Mesodermal cell (in vitro differentiated cells): ENCODE measurements at regions not wholly inside any gene's neighbourhood (a gene's known extent, or its start where the extent isn't known, plus 50 kb on each side); places are given as distances from the start of the nearest gene placed in this dataset.

Source experiments
- H3K27ac ChIP-seq: 2 replicates; pipeline ENCODE4 v1.7.0; 2013; ENCODE audit warnings: mild to moderate bottlenecking, low read depth, low read length, moderate library complexity; ENCODE audit not compliant: severe bottlenecking
- H3K36me3 ChIP-seq: 2 replicates; pipeline ENCODE4 v1.7.1; 2013; ENCODE audit warnings: mild to moderate bottlenecking, low read length, moderate library complexity; ENCODE audit not compliant: control insufficient read depth, insufficient read depth
- H3K4me1 ChIP-seq: one replicate; pipeline ENCODE4 v1.7.1; 2013; ENCODE audit warnings: mild to moderate bottlenecking, low read length; ENCODE audit not compliant: insufficient read depth, control insufficient read depth, poor library complexity, severe bottlenecking
- H3K4me3 ChIP-seq: 2 replicates; pipeline ENCODE4 v1.7.0; 2013; ENCODE audit warnings: low read length, control low read depth, mild to moderate bottlenecking; ENCODE audit not compliant: insufficient read depth, poor library complexity, severe bottlenecking; ENCODE audit errors: extremely low read depth
- H3K9me3 ChIP-seq: 2 replicates; pipeline ENCODE4 v1.7.1; 2013; ENCODE audit warnings: mild to moderate bottlenecking, low read length, moderate library complexity; ENCODE audit not compliant: control insufficient read depth
- WGBS, 2 experiments: methylation state at CpG; one replicate each; pipeline ENCODE4 v1.1.5; 2013; ENCODE audit warnings: missing lambda C conversion rate in 2 of 2; ENCODE audit not compliant: insufficient coverage in 2 of 2; 5-methylcytosine and 5-hydroxymethylcytosine counted together

- H3K9me3 ChIP-seq: no peaks in the 10 kb centered on the region
- H3K27ac ChIP-seq: no peak overlapping the region
- no peaks in the 10 kb centered on the region for H3K36me3 ChIP-seq
- 92 to 94% methylated on average over 12 to 14 of the region's 15 CpGs for WGBS, 2 experiments
- no peak overlapping the region for H3K4me3 ChIP-seq
- no peaks in the 10 kb centered on the region for H3K4me1 ChIP-seq
Observed at GRCh38 chr22:46062971-46063631, 86.1 kb upstream of the WNT7B start.

DNA sequence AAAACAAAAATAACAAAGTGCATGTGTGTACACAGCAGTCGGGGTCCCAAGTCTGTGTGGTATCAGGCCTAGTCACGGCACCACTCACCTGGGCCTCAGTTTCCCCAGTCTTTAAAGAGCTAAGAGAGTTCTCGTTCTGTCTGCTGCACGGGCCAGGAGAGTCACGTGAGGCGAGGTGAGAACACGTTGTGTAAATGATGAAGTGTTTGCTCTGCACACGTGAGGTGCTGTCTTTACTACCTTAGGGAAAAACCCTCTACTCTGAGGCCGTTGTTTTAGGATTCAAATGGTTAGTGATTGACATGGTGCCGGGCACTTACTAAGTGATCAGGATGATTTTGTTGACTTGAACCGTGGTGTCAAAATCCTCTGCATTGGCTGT is 86.5 kb upstream of the PPARA start:
- 88 to 89% methylated on average over 9 to 11 of the region's 11 CpGs for WGBS, 2 experiments
- Histone ChIP-seq H3K4me3 (no peak overlapping the region), H3K4me1 (no peaks in the 10 kb centered on the region), H3K27ac (no peak overlapping the region), H3K9me3 (no peaks in the 10 kb centered on the region), H3K36me3 (no peaks in the 10 kb centered on the region)

DNA sequence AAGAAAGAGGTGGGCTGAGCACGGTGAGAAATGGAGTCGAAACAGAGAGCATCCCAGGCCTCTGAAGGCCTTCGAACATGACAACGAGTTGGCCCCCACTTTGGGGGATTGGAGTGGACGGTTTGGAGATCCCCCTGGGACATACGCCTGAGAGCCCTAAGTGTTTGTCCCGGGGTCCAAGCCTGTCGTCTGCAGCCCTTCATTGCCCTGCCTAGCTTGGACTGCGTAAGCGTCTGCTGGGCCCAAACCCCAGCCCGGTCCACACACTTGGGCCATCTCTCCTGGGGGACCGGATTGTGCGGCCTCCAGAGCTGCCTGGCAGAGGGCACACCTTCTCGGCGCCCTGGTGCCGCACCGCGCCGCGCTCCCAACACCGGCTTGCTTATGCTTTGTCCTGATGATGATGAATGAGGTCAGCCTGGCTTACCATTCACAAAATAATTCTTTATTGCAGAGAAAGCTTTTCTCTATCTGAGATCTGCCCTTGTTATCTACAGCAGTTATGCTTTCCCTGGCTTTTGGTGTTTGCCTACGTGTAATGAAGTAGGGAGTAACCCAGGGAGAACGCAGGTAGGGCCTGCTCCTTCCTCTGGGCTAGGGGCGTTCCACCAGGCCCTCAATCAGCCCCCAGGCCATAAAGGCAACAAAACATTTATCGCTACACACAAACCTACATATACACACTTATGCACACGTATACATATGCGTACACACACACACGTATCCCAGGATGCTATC is 85.9 kb upstream of the PPARA start:
- H3K36me3 ChIP-seq: no peaks in the 10 kb centered on the region
- H3K4me3 ChIP-seq: no peak overlapping the region
- WGBS, 2 experiments: 92 to 95% methylated on average over 19 to 23 of the region's 28 CpGs
- no peak overlapping the region for H3K27ac ChIP-seq
- no peaks in the 10 kb centered on the region for H3K9me3 ChIP-seq
- H3K4me1 ChIP-seq: no peaks in the 10 kb centered on the region

GRCh38 chr22:46064966-46065666 is 85.2 kb upstream of the PPARA start:
- no peaks in the 10 kb centered on the region for H3K4me1 ChIP-seq
- H3K27ac ChIP-seq: no peak overlapping the region
- H3K36me3 ChIP-seq: no peaks in the 10 kb centered on the region
- 89 to 91% methylated on average over 10 to 11 of the region's 17 CpGs for WGBS, 2 experiments
- H3K4me3 ChIP-seq: no peak overlapping the region
- no peaks in the 10 kb centered on the region for H3K9me3 ChIP-seq

- no CpG with 5 or more reads among the region's 2 CpGs for WGBS, 2 experiments
- Histone ChIP-seq H3K4me1 (no peaks in the 10 kb centered on the region), H3K4me3 (no peak overlapping the region), H3K36me3 (no peaks in the 10 kb centered on the region), H3K9me3 (no peaks in the 10 kb centered on the region), H3K27ac (no peak overlapping the region)
Observed at GRCh38 chr22:46065691-46066454, 84.5 kb upstream of the PPARA start.

- no peaks in the 10 kb centered on the region for H3K4me1 ChIP-seq
- H3K27ac ChIP-seq: no peak overlapping the region
- no peak overlapping the region for H3K4me3 ChIP-seq
- H3K9me3 ChIP-seq: no peaks in the 10 kb centered on the region
- 96% methylated on average over 10 to 11 of the region's 11 CpGs for WGBS, 2 experiments
- H3K36me3 ChIP-seq: no peaks in the 10 kb centered on the region
Observed at GRCh38 chr22:46066691-46067090, 83.6 kb upstream of the PPARA start.

DNA sequence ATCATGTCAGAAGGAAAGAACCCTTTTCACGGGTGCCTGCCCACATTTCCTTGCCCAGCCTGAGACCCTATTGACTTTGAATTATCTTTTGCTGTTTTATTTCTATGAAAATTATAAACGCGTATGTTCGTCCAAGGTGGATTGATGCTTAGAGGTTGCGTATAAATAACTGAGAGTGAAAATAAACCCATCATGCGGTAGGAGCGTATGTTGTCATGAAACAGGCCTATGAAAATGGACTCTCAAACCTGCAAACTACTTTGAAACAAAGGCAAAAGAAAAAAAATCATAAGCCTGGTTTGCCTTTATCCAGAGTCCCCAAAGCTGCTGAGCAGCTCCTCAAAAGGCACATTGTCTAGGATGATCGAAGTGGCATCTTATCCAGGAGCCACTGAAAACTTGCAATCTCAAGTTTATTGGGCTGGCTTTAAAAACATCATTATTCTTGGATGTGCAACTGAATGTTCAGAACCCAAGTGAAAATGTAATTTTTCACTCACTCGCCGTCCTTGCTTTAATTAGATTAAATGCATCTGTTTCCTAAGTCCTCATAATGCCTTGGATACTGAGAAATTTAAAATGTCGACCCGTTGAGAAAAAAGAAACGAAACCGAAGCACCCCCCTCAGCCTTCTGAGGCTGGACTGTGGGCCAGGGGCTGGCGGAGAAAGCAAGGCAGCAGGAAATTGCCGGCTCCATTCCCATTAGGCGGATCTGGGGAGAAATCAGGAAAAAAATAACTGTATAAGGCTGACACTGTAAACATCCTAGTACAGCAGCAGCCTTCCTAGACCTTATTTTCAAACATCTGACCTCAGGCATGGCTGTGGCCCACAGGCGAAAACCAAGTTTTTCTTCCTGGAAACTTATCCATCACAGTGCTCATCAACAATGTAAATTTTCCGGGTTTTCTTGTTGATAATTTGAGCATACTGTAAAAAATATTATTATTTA is 82.9 kb upstream of the PPARA start:
- no peaks in the 10 kb centered on the region for H3K36me3 ChIP-seq
- WGBS, 2 experiments: 92% methylated on average over 10 of the region's 19 CpGs

DNA sequence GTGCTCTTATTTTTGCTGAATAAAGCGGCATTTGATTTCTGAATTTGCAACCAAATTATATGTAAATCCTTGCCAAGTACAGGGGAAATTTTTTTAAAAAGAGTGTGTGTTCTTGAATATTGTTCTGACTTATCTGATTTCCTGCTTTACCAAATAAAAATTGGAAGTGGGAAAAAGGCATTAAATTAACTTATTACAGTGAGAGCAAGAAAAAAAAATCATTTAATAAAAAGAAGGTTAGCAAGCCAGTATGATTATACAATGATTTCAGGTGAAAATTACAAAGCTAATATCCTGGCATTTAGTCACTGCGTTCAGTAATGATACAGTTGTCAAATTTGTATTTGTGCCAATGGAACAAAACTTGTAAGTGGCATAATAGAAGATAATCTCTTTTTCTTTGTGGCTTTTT is 82.1 kb upstream of the PPARA start:
- H3K4me1 ChIP-seq: no peaks in the 10 kb centered on the region
- no peak overlapping the region for H3K27ac ChIP-seq
- H3K36me3 ChIP-seq: no peaks in the 10 kb centered on the region
- no peaks in the 10 kb centered on the region for H3K9me3 ChIP-seq
- no peak overlapping the region for H3K4me3 ChIP-seq
- WGBS, 2 experiments: 100% methylated on average over 1 of the region's 2 CpGs; no CpG with 5 or more reads in 1 of the 2 experiments

More for the DNA sequence above, 82.9 kb upstream of the PPARA start:
- Histone ChIP-seq H3K27ac (no peak overlapping the region), H3K9me3 (no peaks in the 10 kb centered on the region), H3K4me1 (no peaks in the 10 kb centered on the region), H3K4me3 (no peak overlapping the region)

GRCh38 chr22:46068593-46069491 is 81.5 kb upstream of the PPARA start:
- no peaks in the 10 kb centered on the region for H3K9me3 ChIP-seq
- no peak overlapping the region for H3K4me3 ChIP-seq
- H3K4me1 ChIP-seq: no peaks in the 10 kb centered on the region
- H3K27ac ChIP-seq: no peak overlapping the region
- H3K36me3 ChIP-seq: no peaks in the 10 kb centered on the region
- 84 to 93% methylated on average over 6 to 7 of the region's 14 CpGs for WGBS, 2 experiments
